NB4 (cell line): ENCODE measurements at regions not wholly inside any gene's neighbourhood (a gene's known extent, or its start where the extent isn't known, plus 50 kb on each side); places are given as distances from the start of the nearest gene placed in this dataset.

Experiments
- POLR2A ChIP-seq: IDR thresholded peaks from 2 replicates; pipeline ENCODE4 v1.6.1; 2011; ENCODE audit warnings: mild to moderate bottlenecking; ENCODE audit not compliant: insufficient read length; ENCODE audit errors: extremely low read depth
- TF ChIP-seq, protein P1 (sequence below): IDR thresholded peaks from one replicate; pipeline ENCODE4 v1.5.1; 2012; ENCODE audit warnings: low read depth, low read length

DNA sequence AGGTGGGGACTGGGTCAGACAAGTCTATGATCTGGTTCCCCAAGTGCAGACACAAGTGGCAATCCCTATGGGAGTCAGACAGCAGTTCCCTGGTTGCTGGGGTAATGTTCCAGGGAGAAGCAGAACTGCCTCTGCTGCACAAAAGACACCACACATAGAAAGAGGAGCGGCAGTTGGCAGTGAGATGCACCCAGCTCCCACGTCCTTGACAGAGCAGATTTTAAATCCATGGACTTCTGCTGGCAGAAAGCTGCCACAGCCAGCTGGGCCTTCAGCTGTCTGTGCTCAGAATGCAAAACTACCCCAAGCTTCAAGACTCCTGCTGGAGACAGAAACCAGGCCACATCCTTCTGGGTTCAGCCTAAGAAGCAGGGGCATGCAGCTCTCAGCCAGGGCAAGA, 147.2 kb downstream of the ETAA1 start:
- TF ChIP-seq, protein P1, sequence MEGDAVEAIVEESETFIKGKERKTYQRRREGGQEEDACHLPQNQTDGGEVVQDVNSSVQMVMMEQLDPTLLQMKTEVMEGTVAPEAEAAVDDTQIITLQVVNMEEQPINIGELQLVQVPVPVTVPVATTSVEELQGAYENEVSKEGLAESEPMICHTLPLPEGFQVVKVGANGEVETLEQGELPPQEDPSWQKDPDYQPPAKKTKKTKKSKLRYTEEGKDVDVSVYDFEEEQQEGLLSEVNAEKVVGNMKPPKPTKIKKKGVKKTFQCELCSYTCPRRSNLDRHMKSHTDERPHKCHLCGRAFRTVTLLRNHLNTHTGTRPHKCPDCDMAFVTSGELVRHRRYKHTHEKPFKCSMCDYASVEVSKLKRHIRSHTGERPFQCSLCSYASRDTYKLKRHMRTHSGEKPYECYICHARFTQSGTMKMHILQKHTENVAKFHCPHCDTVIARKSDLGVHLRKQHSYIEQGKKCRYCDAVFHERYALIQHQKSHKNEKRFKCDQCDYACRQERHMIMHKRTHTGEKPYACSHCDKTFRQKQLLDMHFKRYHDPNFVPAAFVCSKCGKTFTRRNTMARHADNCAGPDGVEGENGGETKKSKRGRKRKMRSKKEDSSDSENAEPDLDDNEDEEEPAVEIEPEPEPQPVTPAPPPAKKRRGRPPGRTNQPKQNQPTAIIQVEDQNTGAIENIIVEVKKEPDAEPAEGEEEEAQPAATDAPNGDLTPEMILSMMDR = no peak
- TF ChIP-seq POLR2A = no peak
